Neural crest cell (in vitro differentiated cells): ENCODE measurements at regions not wholly inside any gene's neighbourhood (a gene's known extent, or its start where the extent isn't known, plus 50 kb on each side); places are given as distances from the start of the nearest gene placed in this dataset.
A peak's percentile ranks its signal among the peaks of the same experiment; 100 is the strongest.

Experiments
- DNase-seq: peaks from one replicate; pipeline ENCODE4 v3.0.0; 2021; ENCODE audit warnings: low read depth, mixed read lengths, low spot score
- H3K27ac Mint-ChIP-seq: one replicate; pipeline ENCODE4 v1.8.0; 2021; ENCODE audit warnings: mild to moderate bottlenecking, mixed read lengths; ENCODE audit not compliant: unreplicated experiment
- H3K27me3 Mint-ChIP-seq: 2 replicates; pipeline ENCODE4 v1.8.0; 2021; ENCODE audit warnings: low read depth, mild to moderate bottlenecking, mixed read lengths
- H3K36me3 Mint-ChIP-seq: 2 replicates; pipeline ENCODE4 v1.8.0; 2021; ENCODE audit warnings: low read depth, mild to moderate bottlenecking, mixed read lengths
- H3K4me1 Mint-ChIP-seq: 2 replicates; pipeline ENCODE4 v1.8.0; 2021; ENCODE audit warnings: mixed read lengths
- H3K4me3 Mint-ChIP-seq: one replicate; pipeline ENCODE4 v1.8.0; 2021; ENCODE audit warnings: mild to moderate bottlenecking, mixed read lengths
- H3K9me3 Mint-ChIP-seq: 2 replicates; pipeline ENCODE4 v1.8.0; 2021; ENCODE audit warnings: mixed read lengths
- CTCF ChIP-seq: fragments of 200-600 bp; sonication (generic); conservative IDR thresholded peaks from 2 replicates; pipeline ENCODE4 v1.5.0; 2021; ENCODE audit warnings: antibody characterized with exemption, mild to moderate bottlenecking

GRCh38 chr16:55389426-55390073 lies 65.5 kb downstream of the IRX6 start:
- Mint-ChIP-seq H3K9me3 (peaks cover 2% of the 10 kb centered on the region), H3K27me3 (peaks cover 11% of the 10 kb centered on the region), H3K4me3 (no peak overlapping the region), H3K36me3 (no peaks in the 10 kb centered on the region), H3K4me1 (peaks cover 39% of the 10 kb centered on the region), H3K27ac (no peak overlapping the region)
- DNase-seq, result no peak
- TF ChIP-seq CTCF, result no peak

GRCh38 chr16:55390630-55391237 lies 66.7 kb downstream of the IRX6 start:
- Mint-ChIP-seq H3K4me3 (peak overlapping the region; percentile 23), H3K36me3 (no peaks in the 10 kb centered on the region), H3K4me1 (peaks cover 39% of the 10 kb centered on the region), H3K27me3 (peaks cover 11% of the 10 kb centered on the region), H3K9me3 (peaks cover 2% of the 10 kb centered on the region), H3K27ac (no peak overlapping the region)
- no peak for DNase-seq
- TF ChIP-seq CTCF, result no peak

GRCh38 chr16:55391760-55392375 lies 67.9 kb downstream of the IRX6 start:
- no peak for TF ChIP-seq CTCF
- Mint-ChIP-seq H3K27ac (no peak overlapping the region), H3K9me3 (peaks cover 2% of the 10 kb centered on the region), H3K4me3 (no peak overlapping the region), H3K27me3 (peaks cover 11% of the 10 kb centered on the region), H3K4me1 (peaks cover 39% of the 10 kb centered on the region), H3K36me3 (no peaks in the 10 kb centered on the region)
- no peak for DNase-seq

GRCh38 chr16:55392701-55393100 lies 68.7 kb downstream of the IRX6 start:
- H3K4me3 Mint-ChIP-seq, result no peak overlapping the region
- no peak overlapping the region for H3K27ac Mint-ChIP-seq
- H3K36me3 Mint-ChIP-seq, result no peaks in the 10 kb centered on the region

GRCh38 chr16:55393991-55394390 lies 70.0 kb downstream of the IRX6 start:
- Mint-ChIP-seq H3K4me3 (no peak overlapping the region), H3K36me3 (no peaks in the 10 kb centered on the region), H3K9me3 (peaks cover 2% of the 10 kb centered on the region), H3K27ac (no peak overlapping the region), H3K4me1 (peaks cover 39% of the 10 kb centered on the region), H3K27me3 (peaks cover 11% of the 10 kb centered on the region)
- no peak for DNase-seq
- TF ChIP-seq CTCF, result no peak

More at GRCh38 chr16:55392701-55393100, 68.7 kb downstream of the IRX6 start:
- Mint-ChIP-seq H3K9me3 (peaks cover 2% of the 10 kb centered on the region), H3K27me3 (peaks cover 11% of the 10 kb centered on the region), H3K4me1 (peaks cover 37% of the 10 kb centered on the region)
- TF ChIP-seq CTCF, result no peak
- no peak for DNase-seq
